ENCODE measurements at regions not wholly inside any gene's neighbourhood (a gene's known extent, or its start where the extent isn't known, plus 50 kb on each side); places are given as distances from the start of the nearest gene placed in this dataset.

GRCh38 chr1:228923973-228924686, 188.9 kb downstream of the RHOU start:
- no peak for DNase-seq

- no peak for DNase-seq
Observed at GRCh38 chr1:228925691-228926090, 190.4 kb downstream of the RHOU start.

DNA sequence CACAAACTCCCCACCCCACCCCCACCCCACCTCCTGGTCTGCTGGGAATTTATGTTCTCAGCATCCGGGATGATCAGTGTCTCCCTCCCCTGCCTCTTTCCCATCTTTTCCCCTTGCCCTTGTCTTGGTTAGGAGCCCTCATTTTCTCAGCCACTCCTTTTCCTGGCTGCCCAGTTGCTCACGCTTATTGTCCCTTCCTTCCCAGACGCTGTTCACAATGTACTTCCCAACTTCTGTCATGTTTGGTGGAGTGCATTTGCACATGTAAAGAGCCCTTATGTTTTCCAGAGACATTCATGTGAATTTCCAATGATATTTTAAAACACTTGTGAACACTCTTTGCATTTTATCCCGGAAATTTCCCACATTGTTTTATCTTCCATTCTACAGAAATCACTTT, 192.1 kb downstream of the RHOU start:
- no peak for DNase-seq

DNA sequence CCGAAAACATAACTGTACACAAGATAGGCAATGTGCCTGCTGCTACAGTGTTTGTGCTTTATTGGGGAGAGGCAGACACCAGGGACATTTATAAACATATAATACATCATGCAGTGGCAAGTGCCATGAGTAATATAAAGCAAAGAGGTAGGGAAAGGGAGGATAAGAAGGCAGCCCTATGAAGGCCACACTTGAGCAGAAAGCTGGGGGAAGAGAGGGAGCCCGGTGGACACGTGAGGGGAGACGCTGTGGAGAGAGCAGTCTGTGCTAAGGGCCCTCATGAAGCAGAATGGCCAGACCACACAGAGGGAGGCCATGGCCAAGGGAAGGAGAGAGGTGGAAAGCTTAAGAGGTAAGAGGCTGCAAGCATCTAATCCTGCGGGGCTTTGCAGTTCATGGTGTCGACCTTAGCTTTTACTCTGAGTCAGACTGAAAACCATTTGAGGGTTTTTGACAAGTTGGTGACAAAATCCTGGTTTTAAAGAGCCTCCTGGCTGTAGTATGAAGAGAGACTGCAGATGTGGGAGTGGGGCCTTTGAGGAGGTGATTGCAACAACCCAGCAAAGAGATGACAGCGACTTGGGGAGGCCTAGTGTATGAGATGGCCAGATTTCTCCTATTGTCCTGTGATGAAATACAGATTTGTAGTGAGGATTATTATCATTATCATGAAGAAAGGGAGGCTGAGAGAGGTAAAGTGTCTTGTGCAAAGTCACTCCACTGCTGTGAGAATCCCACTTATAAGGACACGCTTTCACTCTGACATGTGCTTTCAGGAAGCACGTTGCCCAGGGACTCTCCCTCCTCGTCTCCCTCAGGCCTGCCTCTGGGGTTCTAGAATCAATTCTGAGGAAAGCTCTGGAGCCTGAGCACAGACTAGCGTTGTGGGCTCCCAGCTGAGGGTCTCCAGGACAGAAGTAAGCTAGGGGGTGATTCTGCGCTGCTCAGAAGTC, 192.9 kb downstream of the RHOU start:
- DNase-seq, result no peak

DNA sequence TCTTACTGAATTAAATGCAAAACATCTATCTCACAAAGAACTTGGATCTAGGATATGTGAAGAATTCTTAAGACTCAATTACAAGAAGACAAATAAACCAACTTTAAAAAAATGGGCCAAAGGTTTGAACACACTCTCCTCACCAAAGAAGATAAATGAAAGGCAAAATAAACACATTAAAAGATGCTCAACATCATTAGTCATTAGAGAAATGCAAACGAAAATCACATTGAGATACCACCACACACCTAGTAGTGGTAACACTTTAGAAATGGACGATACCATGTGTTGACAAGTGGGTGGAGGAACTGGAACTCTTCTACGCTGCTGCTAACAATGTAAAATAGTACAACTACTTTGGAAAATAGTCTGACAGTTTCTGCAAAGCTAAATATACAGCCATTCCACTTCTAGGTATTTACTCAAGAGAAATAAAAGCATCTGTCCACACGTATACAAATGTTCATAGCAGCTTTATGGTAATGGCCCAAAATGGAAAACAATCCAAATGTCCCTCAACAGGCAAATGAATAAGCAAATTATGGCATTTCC, 194.3 kb downstream of the RHOU start:
- no peak for DNase-seq

- no peak for DNase-seq
Observed at GRCh38 chr1:228930479-228930957, 195.2 kb downstream of the RHOU start.

- no peak for DNase-seq
Observed at GRCh38 chr1:228933753-228934152, 198.5 kb downstream of the RHOU start.

DNA sequence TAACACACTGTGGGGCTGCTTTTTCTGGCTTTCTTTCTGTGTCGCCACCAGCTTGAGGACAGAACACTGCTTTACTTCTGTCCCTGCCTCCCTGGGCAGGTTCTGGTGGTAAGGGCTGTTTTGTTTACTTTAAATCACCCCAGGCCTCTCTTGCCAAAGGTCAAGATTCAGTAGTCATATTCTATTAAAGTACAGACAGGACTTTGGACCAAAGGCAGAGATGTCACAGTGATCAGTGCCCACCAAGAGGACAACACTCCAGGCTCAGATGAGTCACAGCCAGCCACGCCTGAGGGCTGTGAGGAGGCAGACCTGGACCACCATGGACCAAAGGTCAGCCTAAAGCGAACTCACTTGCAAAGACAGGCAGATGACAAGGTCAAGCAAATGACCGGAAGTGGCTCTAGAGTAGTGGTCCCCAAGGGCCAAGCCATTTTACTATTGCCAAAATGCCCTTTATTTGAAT, 200.0 kb downstream of the RHOU start:
- DNase-seq, result no peak

- peak in 2 of 6 experiments; percentile 10 to 16 for DNase-seq
Observed at GRCh38 chr1:228935855-228936727, 200.8 kb downstream of the RHOU start.

GRCh38 chr1:228936881-228937280, 201.6 kb downstream of the RHOU start:
- DNase-seq, result no peak

GRCh38 chr1:228937351-228937750, 202.1 kb downstream of the RHOU start:
- DNase-seq, result no peak

DNA sequence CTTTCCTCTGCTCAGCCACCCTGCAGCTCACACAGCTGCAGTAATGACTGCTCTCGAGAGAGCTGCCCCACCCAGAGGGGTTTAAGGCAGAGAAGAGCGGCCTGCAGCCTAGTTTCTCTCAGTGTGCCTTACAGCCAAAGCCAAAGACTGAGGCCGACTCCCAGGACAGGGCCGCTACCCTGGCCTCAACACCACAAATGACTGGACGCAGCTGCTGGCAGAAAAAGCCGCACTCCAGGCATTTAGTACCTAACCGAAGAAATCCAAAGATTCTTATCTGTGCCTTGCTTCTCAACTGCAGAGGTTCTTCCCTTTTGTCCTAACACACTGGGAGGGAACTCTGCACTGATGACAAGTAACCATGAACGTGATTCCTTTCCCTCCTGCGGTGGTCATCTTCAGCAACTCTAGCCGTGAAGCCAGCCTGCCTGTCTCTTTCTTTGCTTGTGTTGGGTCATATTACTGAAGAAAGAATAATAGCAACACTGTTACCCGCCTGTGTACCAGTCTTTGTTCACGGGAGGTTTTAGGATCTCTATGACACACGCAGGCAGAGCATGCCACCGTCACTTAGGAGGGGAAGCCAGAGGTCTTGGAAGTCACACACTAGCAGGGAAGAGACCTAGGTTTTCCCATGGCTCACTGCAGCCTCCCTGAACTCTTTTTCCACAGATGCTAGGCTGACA, 202.7 kb downstream of the RHOU start:
- DNase-seq, result no peak

DNA sequence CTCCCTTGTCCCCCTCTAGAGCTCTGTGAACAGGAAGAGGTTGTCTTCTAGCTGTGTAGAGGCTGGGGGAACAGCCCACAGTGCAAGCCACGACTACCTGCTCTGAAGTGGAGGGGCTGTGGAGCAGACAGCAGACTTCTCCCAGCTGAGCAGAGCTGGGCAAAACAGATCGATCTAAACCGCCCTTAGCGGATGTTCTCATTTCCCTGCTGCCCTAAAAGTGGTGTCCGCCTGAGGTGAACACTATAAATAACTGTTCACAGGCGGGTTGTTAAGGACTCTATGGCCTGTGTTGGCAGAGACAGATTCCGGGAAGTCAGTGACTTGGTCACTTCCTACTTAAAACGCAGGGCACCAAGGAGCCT, 203.2 kb downstream of the RHOU start:
- peak in 5 of 6 experiments; percentile 7 to 59 (median 10) for DNase-seq

DNA sequence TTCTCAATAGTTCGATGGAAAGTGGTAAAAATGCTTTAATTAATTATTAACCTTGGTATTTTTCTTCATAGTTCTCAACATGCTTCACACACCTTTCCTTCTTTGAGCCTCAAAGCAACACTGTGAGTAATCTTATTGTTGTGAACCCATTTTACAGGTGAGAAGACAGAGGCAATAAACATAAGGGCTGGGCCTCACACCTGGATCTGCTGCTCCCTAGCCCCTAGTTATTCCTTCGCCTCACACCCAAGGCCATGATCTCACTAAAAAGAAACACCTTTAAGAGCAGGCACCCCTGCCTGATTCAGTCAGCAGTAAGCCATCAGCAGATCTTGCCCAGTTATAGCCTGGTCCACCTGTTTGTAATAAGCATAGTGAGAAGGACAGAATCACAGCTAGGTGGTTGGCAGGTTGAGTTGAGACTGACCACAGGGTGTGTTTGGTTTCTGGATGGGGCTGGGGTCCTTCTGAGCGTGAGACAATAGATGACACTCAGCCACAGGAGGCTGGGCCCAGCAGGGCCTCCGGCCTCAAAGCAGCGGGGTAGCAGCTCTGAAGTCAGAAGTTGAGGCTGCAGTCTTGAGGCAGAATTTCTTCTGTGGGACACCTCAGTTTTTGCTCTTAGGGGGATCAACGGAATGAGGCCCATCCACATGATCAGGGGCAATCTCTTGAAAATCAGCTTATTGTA, 203.9 kb downstream of the RHOU start:
- DNase-seq, result no peak

DNA sequence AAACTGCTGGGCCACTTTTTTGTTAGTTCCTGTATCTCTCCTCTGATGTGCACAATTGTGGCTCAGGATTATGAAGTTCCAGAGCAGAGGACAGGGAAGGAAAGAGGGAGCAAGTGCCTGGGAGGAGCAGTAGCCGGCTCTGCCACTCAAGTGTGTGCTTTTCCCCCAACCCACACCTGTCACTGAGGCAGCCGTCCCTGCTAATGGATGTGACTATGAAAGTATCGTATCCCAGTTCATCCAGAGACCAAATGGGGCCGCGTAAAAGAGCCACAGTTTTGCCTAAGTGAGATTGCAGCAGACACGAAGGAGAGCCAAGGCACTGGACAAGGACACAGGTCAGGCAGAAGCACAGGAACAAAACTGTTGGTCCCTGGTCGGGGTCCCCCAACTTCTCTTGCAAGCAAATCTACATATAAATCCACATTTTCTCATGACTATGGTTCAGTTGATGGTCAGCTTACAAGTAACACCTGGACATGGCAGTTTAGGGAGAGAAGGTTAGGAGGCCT, 204.7 kb downstream of the RHOU start:
- DNase-seq, result no peak

DNA sequence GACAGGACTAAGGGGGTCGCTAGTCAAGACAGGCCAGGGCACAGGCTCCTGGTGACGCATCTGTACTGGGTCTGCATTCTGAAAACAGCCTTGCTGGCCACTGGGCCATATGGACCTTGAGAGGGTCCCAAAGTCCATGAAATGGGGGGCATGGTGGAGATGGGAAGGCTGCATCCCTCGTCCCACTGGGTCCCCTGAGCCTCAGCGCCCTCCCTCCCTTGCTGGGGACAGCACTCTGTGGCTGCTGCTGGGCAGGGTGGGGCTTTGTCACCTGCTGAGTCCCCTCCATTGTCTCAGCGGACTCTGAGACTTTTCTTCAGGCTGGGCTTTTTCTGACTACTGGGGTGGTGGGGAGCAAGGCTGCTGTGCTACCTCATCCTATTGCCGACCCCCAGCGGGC, 205.2 kb downstream of the RHOU start:
- no peak for DNase-seq

DNA sequence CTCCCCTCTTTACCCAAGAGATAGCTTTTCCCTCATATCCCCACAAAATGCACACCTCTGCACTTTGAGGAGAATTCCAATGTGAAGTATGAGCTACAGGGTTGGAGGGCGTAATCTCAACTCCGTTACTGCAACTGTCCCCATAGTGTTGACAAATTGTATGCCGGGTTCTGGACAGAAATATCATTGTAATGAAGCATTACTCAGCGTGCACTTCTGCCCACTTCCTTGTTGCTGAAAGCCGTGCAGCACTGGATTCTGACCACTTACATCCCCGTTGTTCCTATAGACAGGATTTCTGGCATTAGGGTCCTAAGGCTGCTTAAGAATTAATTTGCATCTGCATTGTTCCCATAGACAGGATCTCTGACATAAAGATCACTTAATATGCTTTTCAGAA, 205.6 kb downstream of the RHOU start:
- DNase-seq, result no peak

- DNase-seq, result no peak
Observed at GRCh38 chr1:228941666-228942065, 206.4 kb downstream of the RHOU start.

- DNase-seq, result no peak
Observed at GRCh38 chr1:228943436-228943835, 208.2 kb downstream of the RHOU start.

DNA sequence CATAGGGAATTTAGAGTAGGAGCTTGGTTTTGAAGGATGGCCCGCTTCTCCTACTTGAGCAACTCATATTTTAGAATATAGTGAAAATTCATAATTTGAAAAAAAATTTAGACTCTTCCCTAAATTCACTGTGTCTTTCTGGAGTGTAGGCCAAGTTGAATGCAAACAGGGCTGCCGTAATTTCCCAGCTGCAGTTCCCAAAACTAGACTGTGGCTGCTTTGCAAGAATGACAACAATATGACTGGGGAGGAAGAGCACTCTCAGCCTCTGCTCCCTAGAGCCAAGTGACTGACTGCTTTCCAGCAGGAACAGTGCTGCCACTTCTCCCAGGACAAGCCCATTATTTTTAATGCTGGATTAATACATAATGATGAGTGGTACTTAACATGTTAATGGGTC, 209.0 kb downstream of the RHOU start:
- no peak for DNase-seq

DNA sequence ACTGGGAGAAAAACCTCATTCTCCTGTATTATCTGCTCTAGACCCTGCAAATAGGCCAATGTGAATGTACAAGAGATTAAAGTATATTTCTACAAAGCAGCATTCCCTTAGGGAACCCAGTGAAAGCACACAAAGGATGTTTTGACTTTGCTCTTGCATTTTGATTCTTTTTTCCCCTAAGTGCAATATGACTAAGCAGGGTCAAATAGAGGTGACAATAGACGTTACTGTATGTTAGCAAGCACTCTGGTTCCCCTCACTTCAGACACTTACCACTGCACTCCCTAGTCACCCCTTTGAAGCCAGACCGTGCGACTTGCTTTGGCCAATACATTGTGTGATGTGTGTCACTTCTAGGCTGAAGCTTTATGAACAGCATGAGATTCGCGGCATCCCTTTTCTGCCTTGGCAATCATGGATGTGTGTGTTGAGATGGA, 209.7 kb downstream of the RHOU start:
- DNase-seq, result no peak
